HG02973 (cell line): ENCODE measurements at regions not wholly inside any gene's neighbourhood (a gene's known extent, or its start where the extent isn't known, plus 50 kb on each side); places are given as distances from the start of the nearest gene placed in this dataset.
"Not testable (repeated sequence)": the region's sequence is repeated elsewhere in the genome, so short reads cannot be mapped to it uniquely, and the experiment has no call there.

Experiments used
- ATAC-seq: cut with Tn5 transposase; IDR thresholded peaks from one replicate; pipeline ENCODE4 v1.9.1; 2021; ENCODE audit warnings: moderate library complexity; ENCODE audit not compliant: unreplicated experiment

DNA sequence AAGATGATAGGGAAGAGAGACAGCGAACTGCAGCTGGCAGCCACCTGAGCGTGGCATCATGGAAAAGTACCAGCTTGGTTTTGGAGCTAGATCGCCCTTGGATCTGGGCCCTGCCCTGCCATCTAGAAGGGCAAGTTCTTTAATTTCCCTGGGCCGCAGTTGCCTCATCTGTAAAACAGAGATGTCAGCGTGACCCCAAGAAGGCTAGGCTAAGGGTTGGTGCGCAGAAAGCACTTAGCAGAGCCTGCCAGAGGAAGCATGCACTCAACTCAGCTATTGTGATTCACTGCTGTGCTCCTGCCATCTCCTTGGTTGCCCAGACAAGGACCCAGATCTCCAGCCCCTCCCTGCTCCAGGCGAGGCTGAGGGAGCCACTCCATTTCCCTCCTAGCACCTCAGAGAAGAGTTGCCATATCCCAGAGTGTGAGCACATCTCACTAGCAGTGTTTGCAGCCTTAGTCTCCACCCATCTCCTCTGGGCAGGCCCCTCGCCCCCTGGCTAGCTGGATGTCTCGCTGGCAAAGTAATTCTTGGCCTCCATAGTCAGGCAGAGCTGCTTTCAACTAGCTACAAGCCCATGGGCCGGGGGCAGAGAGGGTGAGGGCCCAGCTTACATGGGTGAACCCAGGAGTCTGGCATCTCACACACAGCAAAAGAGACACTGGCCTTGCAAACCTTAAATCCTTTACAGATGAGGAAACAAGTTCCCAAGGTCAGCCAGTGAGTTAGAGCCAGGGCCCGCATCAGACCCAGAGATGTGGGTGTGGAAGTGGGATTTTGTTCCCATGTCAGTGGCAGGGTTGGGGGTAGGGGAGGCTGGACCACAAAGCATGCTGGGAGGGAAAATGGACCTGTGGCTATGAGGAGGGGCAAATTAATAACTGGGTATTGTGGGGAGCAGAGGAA is 280.7 kb upstream of the TLE3 start:
- no peak for ATAC-seq

DNA sequence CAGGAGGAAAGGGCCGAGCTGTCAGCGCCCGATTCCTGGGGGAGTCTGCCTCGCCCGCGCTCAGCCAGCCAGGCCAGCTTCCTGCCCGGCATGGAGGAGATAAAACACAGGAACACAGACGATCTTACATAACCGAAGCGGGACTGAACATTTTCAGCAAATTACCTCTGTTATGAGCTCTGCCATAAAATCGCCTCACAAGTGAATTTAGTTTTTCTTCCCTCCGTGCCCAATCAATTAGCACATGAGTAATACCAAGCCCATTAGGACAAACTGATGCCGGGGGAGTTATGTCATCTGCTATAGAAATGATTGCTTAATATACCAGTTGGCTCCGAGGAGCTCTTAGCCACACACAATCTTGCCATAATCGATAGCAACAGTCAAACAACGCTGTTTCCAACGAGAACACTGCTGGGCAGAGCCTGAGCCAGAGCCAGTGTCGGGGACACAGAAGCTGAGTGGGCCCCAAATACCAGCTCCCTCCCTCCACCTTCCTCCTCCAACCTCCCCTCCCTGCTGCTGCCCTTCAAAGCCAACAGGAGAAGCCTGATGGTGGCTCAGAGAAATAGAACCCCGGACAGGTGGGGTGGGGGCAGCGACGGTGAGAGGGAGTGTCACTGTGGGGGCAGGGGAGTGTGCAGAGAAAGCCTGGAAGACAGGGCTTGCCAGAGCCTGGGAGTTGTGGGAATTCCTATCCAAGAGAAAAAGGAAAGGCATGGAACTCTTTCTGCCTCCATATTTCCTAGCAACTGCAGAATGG is 279.4 kb upstream of the TLE3 start:
- no peak for ATAC-seq

DNA sequence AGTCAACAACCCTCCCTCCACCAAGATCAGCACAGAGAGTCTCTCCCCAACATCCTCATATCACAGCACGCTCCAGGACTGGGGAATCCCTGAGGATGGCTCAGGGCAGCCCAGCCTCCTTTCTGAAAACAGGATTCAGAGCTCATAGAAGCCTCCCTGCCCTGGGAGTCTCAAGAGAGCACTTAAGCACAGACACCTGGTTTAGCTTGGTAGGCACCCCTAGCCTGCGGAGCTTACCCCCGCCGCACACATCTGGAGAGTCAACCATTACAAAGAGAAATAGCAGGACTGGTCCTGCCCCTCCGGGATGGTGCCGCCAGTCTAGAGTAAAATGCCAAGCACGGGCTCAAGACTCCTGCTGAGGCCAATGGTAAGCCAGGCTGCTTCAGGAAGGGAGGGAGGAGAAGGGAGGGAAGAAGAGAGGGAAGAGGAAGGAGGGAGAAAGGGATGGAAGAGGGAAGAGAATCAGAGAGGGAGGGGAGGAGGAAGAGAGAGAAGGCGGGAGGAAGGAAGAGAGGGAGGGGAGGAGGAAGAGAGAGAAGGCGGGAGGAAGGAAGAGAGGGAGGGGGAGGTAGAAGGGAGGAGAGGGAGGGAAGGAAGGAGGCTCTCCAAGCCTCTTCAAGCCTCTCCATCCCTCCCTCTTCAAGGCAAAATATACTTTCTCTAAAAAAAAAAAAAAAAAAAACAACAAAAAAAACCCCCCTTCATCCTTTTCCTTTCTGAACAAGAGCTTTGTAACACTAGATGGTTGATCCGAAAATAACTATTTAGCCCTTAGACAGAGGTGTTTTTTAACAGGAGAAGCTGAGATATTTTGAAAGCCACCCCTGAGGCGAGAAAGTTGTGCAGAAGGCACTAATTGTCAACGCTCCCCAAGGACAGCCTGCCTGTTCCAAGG is 278.6 kb upstream of the TLE3 start:
- ATAC-seq, result no peak

DNA sequence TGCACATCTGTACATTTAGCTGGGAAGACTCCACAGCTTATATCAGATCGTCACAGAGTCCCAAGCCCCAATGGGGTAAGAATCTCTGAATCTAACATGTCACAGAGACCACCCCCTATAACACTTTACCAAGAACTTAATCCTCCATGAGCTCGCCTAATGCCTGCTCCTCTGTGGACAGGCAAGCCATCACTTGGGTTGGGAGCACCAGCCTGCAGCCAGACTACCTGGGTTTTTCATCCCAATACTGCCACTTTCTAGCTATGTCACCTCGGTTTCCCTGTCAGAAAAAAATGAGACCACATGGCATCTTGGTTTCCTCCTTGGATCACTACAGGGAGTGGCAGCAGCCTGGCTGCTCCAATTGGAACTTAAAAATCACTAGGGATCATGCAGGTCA is 277.9 kb upstream of the TLE3 start:
- ATAC-seq, result no peak

DNA sequence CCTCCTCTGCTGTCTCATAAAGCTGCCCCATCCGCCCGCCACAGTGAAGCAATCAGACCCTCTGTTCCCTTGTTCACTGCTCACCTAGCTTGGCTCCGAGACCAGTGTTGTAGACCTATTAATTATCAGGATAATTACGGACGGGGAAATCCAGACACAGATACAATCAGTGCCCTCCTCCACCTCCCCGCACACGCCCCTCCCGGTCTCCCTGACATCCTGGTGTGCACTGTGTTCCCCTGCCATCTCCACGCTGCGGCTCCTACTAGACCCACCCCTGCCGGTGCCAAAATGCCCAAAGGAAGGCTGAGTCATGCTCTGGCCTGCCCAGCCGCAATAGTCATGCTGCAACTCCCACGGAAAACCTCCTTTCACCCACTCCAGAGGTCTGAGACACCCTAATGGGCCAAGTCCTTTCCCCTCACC is 277.3 kb upstream of the TLE3 start:
- ATAC-seq, result no peak

DNA sequence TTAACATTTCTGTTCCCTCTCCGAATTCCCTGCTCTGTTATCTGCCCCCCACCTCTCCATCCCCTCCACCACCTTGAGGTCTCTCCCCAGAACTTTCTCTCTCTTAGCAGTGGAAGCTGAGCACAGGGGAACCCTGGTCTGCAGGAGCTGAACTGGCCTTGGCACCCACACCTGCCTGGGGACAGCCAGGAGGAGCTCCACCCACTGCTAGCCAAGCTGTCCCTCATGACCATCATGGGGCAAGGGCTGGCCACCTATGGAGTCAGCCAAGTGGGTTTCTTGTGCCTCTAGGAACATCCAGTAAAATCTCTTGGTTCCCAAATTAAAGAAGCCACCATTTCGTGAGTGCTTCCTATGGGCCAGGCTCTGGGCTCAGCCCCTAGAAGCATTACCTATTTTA is 276.4 kb upstream of the TLE3 start:
- ATAC-seq, result no peak

DNA sequence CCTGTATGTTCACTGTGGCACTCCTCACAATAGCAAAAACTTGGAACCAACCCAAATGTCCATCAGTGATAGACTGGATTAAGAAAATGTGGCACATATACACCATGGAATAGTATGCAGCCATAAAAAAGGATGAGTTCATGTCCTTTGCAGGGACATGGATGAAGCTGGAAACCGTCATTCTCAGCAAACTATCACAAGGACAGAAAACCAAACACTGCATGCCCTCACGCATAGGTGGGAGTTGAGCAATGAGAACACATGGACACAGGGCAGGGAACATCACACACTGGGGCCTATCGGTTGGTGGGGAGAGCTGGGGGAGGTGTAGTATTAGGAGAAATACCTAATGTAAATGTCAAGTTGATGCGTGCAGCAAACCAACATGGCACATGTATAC is 275.7 kb upstream of the TLE3 start:
- not testable (repeated sequence) for ATAC-seq

DNA sequence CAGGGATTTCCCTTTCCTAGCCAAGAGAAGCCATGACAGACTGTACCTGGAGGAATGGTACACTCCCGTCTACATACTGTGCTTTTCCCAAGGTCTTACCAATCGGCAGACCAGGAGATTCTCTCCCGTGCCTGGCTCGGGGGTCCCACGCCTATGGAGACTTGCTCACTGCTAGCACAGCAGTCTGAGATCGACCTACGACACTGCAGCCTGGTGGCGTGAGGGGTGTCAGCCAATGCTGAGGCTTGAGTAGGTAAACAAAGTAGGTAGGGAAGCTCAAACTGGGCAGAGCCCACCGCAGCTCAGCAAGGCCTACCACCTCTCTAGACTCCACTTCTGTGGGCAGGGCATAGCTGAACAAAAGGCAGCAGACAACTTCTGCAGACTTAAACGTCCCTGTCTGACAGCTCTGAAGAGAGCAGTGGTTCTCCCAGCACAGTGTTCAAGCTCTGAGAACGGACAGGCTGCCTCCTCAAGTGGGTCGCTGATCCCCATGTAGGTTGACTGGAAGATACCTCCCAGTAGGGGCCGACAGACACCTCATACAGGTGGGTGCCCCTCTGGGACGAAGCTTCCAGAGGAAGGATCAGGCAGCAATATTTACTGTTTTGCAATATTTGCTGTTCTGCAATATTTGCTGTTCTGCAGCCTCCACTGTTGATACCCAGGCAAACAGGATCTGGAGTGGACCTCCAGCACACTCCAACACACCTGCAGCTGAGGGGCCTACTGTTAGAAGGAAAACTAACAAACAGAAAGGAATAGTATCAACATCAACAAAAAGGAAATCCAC is 270.4 kb upstream of the TLE3 start:
- not testable (repeated sequence) for ATAC-seq

DNA sequence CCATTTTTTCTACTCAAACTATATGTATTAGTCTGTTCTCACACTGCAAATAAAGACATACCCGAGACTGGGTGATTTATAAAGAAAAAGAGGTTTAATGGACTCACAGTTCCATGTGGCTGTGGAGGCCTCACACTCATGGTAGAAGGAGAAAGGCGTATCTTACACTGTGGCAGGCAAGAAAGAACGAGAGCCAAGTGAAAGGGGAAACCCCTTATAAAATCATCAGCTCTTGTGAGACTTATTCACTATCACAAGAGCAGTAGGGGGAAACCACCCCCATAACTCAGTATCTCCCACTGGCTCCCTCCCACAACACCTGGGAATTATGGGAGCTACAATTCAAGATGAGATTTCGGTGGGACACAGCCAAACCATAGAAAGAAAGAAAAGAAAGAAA is 266.3 kb upstream of the TLE3 start:
- not testable (repeated sequence) for ATAC-seq

DNA sequence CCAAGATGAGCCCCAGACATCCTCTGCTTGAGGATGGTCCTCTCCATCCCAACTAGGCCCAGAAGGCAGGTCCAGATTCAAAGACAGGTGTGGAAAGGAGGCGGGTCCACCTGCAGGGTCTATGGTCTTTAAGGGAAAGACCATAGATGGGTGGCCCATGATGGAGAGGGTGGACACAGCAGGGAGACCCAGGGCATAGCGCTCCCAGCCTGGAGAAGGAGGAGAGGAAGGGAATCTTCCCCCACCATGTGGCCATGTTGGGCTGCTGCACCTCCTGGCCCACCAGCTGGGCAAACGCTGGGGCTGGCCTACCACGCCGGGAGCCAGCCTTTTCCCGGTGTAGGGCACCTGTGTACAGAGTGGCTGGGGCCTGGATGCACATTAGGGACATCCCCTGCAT is 265.2 kb upstream of the TLE3 start:
- no peak for ATAC-seq

DNA sequence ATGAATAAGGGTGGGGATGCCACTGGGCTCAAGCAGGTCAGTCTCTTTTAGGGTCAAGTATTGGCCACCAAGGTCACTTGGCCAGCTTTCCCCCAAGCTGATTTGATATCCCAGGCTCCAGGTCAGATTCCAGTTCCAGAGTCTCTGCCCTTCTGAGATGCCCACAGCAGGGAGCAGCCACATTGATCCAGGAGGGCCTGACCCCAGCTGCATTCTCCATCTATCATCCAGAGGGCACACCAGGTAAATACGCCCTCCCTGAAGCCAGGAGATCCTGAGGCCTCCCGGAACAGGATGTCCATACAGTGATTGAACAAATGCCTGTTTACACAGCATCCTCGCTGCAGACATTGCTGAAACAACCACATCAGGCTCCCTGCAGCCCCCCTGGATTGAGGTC is 264.6 kb upstream of the TLE3 start:
- ATAC-seq, result no peak

DNA sequence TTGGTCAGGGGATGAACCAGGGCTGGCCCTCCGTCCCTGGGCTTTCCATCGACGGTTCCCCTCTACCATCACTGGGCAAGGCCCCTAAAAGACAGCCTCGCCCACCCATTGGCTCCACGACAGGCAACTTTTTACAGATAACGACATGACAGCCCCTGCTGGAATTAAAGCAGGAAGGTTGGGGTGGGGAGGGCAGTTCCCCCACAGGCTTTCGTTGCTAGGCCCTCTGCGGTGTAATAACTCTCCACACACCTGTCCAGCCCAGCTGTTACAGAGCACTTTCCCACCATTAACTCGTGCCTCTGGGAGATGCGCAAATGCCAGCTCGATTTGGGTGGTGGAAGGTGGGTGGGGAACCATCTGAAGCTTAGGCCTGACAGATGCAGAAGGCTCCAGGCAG is 264.2 kb upstream of the TLE3 start:
- no peak for ATAC-seq

DNA sequence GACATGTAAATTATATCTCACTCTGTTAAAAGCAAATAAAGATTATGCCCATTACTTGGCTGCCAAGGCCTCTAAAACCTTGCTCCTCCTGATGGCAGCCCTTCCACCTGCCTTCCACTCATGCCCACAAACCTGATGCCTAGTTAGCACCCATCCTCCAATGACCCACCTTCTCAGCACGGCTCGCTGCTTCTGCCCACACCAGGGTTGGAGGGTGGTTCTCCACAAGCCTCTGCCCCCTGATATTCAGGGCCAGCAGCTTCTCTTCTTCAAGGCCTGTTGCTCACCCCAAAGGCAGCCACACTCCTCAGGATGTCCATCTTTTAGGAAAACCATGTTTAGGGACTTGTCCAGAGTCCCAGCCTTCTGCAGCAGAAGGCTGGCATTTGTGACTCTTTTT is 263.4 kb upstream of the TLE3 start:
- ATAC-seq, result no peak

DNA sequence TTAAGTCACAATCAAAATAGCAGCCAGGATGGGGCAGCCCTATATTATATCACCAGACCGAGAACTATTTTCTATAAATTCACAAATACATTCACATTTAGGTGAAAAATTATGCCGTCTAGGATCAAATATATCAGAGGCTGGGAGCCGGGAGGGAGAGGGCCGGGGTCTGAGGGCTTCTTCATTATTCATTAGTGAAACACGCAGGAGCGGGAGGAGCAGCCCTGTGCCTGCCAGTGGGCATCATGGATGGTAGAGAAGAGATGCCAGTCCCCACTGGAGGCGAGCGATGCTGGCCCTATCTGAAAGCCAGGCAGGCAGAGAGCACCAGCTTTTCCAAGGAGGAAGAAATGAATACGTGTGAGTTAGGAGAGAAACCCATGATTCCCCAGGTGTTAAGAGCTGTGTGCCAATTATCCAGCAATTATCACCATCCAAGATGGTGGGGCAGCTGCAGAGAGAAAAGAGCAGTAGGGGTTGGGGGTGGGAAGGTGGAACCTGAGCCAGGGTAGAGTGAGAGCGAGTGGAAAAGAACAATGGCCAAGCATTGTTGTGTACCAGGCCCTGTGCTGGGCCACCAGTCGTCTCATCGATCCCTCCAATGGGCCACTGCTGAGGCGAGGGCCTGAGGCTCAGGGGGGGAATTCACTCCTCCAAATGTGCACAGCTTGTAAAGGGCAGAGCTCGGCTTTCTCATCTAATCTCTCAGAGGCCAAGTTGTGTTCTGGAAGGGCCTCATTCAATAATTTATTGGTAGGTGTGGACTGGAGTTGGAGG is 261.3 kb upstream of the TLE3 start:
- no peak for ATAC-seq

DNA sequence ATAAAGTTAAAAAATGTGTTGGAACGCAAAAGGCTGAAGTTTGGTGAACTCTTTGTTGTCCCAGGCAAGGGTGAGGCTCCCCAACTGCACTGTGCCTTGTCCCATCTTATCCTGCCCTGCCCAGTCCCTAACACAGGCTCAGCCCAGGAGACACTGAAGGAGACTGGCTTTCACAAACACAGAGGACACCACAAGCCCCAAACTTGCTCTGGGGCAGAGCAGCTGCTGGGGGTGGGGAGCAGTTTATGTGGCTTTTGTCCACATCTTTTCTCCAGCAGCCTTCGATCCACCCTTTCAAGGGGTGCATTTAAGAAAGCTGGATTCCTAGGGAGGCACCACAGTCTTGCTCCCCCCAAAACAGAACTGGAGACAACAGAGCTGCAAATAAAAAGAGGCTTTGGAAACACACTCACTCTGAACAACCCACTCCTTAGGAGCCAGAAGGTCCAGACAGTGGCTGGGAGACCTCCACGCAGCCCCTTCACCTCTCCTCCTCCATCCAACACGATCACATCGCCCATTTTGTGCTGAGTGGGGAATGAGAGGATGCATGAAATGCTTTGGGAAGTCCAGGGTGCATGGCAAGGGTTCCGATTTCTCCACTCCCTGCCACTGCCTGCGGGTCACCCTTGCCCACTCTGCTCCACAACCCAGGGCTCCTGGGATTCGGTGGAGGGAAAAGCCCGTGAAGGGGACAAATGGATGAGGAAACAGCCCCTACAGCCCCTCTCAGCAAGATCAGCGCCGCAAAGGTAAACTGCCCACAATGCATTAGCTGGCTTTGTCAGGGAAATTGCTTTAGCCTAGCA is 260.5 kb upstream of the TLE3 start:
- ATAC-seq, result no peak

DNA sequence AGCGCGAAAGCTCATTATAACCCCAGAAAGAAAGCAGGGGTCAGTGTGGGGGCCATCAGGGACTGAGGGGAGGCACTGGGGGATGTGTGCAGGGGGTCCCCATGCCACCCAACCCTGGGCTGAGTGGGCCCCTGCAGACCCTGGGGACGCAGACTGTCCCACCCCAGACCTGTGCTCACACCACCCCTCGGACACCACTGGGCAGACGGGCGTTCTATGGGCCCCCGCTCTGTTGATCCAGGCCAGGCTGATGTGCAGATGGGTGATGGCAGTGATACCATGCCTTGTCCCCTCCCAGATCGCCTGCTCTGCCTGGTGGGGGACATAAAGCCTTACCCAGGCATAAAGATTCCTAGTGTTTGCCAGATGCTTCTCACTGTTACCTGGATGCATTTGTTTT is 259.7 kb upstream of the TLE3 start:
- no peak for ATAC-seq

DNA sequence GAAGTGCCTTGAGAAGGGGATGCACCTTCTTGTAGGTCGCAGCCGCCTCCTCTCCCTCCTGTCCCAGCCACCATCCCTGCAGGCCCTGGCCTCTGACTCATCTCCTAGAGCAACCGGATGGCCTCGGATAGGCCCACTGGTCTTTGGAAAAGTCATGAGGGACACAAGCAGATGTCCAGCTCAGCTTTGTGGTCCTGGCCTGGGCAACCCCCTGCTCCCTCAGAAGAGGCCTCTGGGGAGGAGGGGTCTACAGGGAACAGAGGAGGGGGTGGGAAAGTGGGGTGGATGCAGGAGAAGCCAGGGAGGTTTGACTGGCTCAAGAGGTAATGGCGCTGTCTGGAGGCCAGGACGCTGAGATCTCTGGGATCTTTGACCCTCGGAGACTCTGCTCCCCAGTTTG is 259.2 kb upstream of the TLE3 start:
- ATAC-seq, result no peak

DNA sequence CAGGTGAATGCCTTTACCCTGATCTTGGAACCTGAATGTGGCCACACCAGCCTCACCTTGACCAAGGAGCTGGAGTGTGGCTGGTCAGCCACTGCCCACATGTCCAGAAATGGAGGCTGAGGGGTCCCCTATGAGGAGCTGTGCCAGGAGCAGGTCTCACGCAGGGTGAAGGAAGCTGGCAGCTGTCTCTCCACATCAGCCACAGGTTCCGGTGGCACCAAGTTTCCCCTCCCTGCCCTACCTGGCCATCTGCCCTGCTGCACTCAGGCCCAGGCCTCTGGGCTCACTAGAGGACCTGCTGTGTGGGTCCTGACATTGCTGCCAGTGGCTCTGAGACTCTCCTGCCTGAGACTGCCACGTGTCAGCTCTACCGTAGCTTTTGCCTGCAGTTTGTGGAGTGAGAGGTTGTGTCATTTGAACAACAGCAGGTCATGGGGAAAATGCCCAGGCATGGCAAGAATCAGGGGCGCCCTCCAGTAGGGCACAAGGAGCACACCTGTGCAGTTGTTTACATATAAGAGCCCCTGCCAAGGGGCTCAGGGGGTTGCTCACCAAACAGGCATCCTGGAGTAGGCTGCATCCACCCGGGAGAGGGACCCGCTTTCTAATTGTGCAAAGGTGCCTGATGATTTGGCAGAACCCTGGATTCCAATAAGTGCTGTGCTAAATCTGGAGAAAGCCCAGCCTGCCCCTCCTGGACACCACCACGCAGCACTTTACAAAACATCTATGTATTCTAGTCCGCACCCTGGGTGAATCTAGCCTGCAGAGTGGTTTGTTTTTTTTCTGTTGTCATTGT is 258.5 kb upstream of the TLE3 start:
- no peak for ATAC-seq
